GM12878 (cell line): ENCODE measurements at regions not wholly inside any gene's neighbourhood (a gene's known extent, or its start where the extent isn't known, plus 50 kb on each side); places are given as distances from the start of the nearest gene placed in this dataset.

Source experiments
- ATAC-seq: fragments of 200-7000 bp; cut with Tn5 transposase; 3 replicates; pipeline ENCODE4 v1.9.1; 2020; ENCODE audit warnings: mild to moderate bottlenecking, moderate library complexity
- BruUV-seq: library from RNA; stranded (reverse); fragments of 400-500 nt; replicated peaks from 2 replicates; lab custom pipeline; 2021; lab: Mats Ljungman, UMichigan
- CTCF ChIA-PET: fragments of 300-600 bp; sonication (Branson Sonifier 250); formaldehyde crosslinking; extraction: SDS; loops from one replicate; lab custom pipeline; 2021; ENCODE audit warnings: inconsistent platforms; lab: Yijun Ruan, JAX
- POLR2A ChIA-PET: fragments of 350-600 bp; formaldehyde crosslinking; extraction: SDS; loops from one replicate; lab custom pipeline; 2021; ENCODE audit warnings: inconsistent platforms; lab: Charles Lee
- RAD21 ChIA-PET: fragments of 300-600 bp; sonication (Branson Sonifier 250); formaldehyde crosslinking; loops from one replicate; lab custom pipeline; 2023; ENCODE audit warnings: antibody characterized with exemption; ENCODE audit not compliant: unreplicated experiment; lab: Charles Lee
- SMC1A ChIA-PET: fragments of 300-600 bp; sonication (Branson Sonifier 250); formaldehyde crosslinking; loops from one replicate; lab custom pipeline; 2023; ENCODE audit not compliant: unreplicated experiment, uncharacterized antibody; lab: Charles Lee
- DNase-seq: peaks from one replicate; pipeline ENCODE4 v3.0.0-alpha.2; 2011; ENCODE audit warnings: low read depth, low spot score
- FAIRE-seq: peaks from 3 replicates; lab custom pipeline; 2011; peaks lifted over from hg19 to GRCh38; lab: Jason Lieb, UNC
- H2AFZ ChIP-seq: 2 replicates; pipeline ENCODE4 v1.6.0; 2011; ENCODE audit warnings: low read depth, low read length, control low read depth; ENCODE audit not compliant: control insufficient read depth
- H3K27ac ChIP-seq: 2 replicates; pipeline ENCODE4 v1.5.1; 2011; ENCODE audit warnings: control low read depth; ENCODE audit not compliant: control insufficient read depth, insufficient read depth
- H3K27me3 ChIP-seq, 2 experiments: replicated peaks in 1 of 2; 2 replicates each; pipeline versions ENCODE4 v1.6.0 to v1.6.1; 2011; ENCODE audit warnings: low read length in 1 of 2; ENCODE audit not compliant: control insufficient read depth in 2 of 2, insufficient read depth in 2 of 2
- H3K36me3 ChIP-seq, 2 experiments: 2 replicates each; pipeline ENCODE4 v1.5.1; 2011; ENCODE audit warnings: low read length in 1 of 2; ENCODE audit not compliant: control insufficient read depth in 2 of 2, insufficient read depth in 2 of 2
- H3K4me1 ChIP-seq: 2 replicates; pipeline ENCODE4 v1.6.1; 2011; ENCODE audit warnings: mild to moderate bottlenecking, low read length, moderate library complexity, mixed read lengths; ENCODE audit not compliant: control insufficient read depth, insufficient read depth
- H3K4me2 ChIP-seq: 2 replicates; pipeline ENCODE4 v1.6.0; 2011; ENCODE audit warnings: control low read depth; ENCODE audit not compliant: control insufficient read depth, insufficient read depth
- H3K4me3 ChIP-seq: fragments of 200-600 bp; sonication (generic); 2 replicates; pipeline ENCODE4 v1.5.1; 2016
- H3K79me2 ChIP-seq: 2 replicates; pipeline ENCODE4 v1.6.0; 2011; ENCODE audit warnings: low read length; ENCODE audit not compliant: control insufficient read depth, insufficient read depth
- H3K9ac ChIP-seq: 2 replicates; pipeline ENCODE4 v1.8.0; 2011; ENCODE audit warnings: low read length, control low read depth, mixed read lengths; ENCODE audit not compliant: control insufficient read depth, insufficient read depth
- H3K9me3 ChIP-seq: replicated peaks from 3 replicates; pipeline ENCODE4 v1.5.1; 2011; ENCODE audit warnings: mild to moderate bottlenecking, low read length; ENCODE audit not compliant: control insufficient read depth, insufficient read depth
- H4K20me1 ChIP-seq: 2 replicates; pipeline ENCODE4 v1.6.0; 2011; ENCODE audit not compliant: control insufficient read depth, insufficient read depth
- KDM1A ChIP-seq: fragments of 200-600 bp; sonication (generic); IDR thresholded peaks from 2 replicates; pipeline ENCODE4 v1.6.1; 2016; ENCODE audit warnings: borderline replicate concordance
- MEF2B ChIP-seq: fragments of 450-650 bp; IDR thresholded peaks from 2 replicates; pipeline ENCODE4 v1.6.1; 2018; ENCODE audit warnings: mild to moderate bottlenecking, moderate library complexity; ENCODE audit not compliant: partially characterized antibody, poor library complexity, severe bottlenecking
- MYC ChIP-seq: IDR thresholded peaks from 2 replicates; pipeline ENCODE4 v1.6.1; 2011; ENCODE audit warnings: mild to moderate bottlenecking, low read length, moderate library complexity, inconsistent platforms; ENCODE audit not compliant: insufficient read depth, insufficient replicate concordance, insufficient read length, severe bottlenecking
- NBN ChIP-seq: fragments of 450-650 bp; IDR thresholded peaks from 2 replicates; pipeline ENCODE4 v1.6.1; 2016
- POLR2AphosphoS5 ChIP-seq: IDR thresholded peaks from 2 replicates; pipeline ENCODE4 v1.6.1; 2011; ENCODE audit warnings: mild to moderate bottlenecking, low read length, inconsistent platforms
- RAD51 ChIP-seq: fragments of 450-650 bp; IDR thresholded peaks from 2 replicates; pipeline ENCODE4 v1.6.1; 2016; ENCODE audit warnings: moderate library complexity, mild to moderate bottlenecking, inconsistent platforms
- STAT1 ChIP-seq: fragments of 450-650 bp; conservative IDR thresholded peaks from 2 replicates; pipeline ENCODE4 v1.6.1; 2014; ENCODE audit warnings: antibody characterized with exemption, mild to moderate bottlenecking
- WGBS: methylation state at CpG from one replicate; pipeline ENCODE4 v1.1.6; 2016; ENCODE audit warnings: low lambda C conversion rate; ENCODE audit not compliant: insufficient replicate concordance, insufficient coverage; ENCODE audit errors: missing lambda C conversion rate; 5-methylcytosine and 5-hydroxymethylcytosine counted together
- in situ Hi-C: fragments of 300-500 bp; cut with MboI; formaldehyde crosslinking; loops from 9 replicates; pipeline ENCODE4 v1.14.3; 2018; ENCODE audit warnings: mixed read lengths
- intact Hi-C: fragments of 100-400 bp; cut with micrococcal nuclease; formaldehyde crosslinking; loops from one replicate; pipeline ENCODE4 v1.14.2; 2022; ENCODE audit not compliant: unreplicated experiment
- TF ChIP-seq, protein P1 (sequence below): IDR thresholded peaks from 2 replicates; pipeline ENCODE4 v1.6.1; 2011; ENCODE audit warnings: mild to moderate bottlenecking, low read depth, low read length, moderate library complexity; ENCODE audit not compliant: insufficient replicate concordance

DNA sequence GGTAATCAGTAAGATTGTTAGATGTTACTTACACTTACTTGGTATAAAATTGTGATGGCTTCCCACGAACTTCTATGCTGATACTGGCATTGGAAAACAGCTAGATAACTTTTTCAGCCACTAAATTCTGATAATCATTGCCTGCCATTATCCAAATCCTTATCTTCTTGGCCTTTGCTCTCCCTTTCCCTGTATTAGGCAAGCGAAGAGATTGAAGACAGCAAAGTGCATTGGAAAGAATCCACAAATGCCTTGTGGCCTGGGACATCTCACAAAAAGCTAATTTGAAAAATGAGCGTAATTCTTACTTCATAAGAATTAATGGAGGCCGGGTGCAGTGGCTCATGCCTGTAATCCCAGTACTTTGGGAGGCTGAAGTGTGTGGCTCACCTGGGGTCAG lies 79.5 kb upstream of the MARCKS start:
- Histone ChIP-seq H3K9ac (no peak overlapping the region), H3K9me3 (no peaks in the 10 kb centered on the region), H3K4me3 (no peak overlapping the region), H3K27me3 (no peaks in the 10 kb centered on the region), H4K20me1 (no peaks in the 10 kb centered on the region), H3K4me1 (no peaks in the 10 kb centered on the region), H2AFZ (no peak overlapping the region), H3K27ac (no peak overlapping the region), H3K36me3 (no peaks in the 10 kb centered on the region), H3K4me2 (no peak overlapping the region)
- DNase-seq: no peak
- ChIA-PET POLR2A (interaction anchor here (1.6 kb wide), 1 partner anchor 12 kb away, joined by 5 read pairs; no protein-coding TSS in a partner anchor), SMC1A (interaction anchor here (0.6 to 1.5 kb wide), 4 partner anchors 16 to 58 kb away, joined by 3 to 5 read pairs (median 4); no protein-coding TSS in a partner anchor), RAD21 (no interaction called here), CTCF (interaction anchor here (0.9 to 1.2 kb wide), 3 partner anchors 10 to 102 kb away, joined by 3 to 5 read pairs (median 3); no protein-coding TSS in a partner anchor)
- no peak for ATAC-seq
- intact Hi-C loops: no loop called here
- TF ChIP-seq RAD51 (no peak), KDM1A (no peak), MYC (no peak), NBN (no peak), MEF2B (no peak), STAT1 (no peak), POLR2AphosphoS5 (no peak)
- TF ChIP-seq, protein P1, sequence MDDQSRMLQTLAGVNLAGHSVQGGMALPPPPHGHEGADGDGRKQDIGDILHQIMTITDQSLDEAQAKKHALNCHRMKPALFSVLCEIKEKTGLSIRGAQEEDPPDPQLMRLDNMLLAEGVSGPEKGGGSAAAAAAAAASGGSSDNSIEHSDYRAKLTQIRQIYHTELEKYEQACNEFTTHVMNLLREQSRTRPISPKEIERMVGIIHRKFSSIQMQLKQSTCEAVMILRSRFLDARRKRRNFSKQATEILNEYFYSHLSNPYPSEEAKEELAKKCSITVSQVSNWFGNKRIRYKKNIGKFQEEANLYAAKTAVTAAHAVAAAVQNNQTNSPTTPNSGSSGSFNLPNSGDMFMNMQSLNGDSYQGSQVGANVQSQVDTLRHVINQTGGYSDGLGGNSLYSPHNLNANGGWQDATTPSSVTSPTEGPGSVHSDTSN: no peak
- TF ChIP-seq, all 136 proteins: peak for 0
- no peak for FAIRE-seq
- in situ Hi-C loops: no loop called here
- BruUV-seq: no TSS peak
- no peaks in the 10 kb centered on the region for H3K79me2 ChIP-seq
- WGBS: 93% methylated on average over 4 of the region's 4 CpGs
